Epithelial cell of esophagus (primary cell): ENCODE measurements at regions not wholly inside any gene's neighbourhood (a gene's known extent, or its start where the extent isn't known, plus 50 kb on each side); places are given as distances from the start of the nearest gene placed in this dataset.

ENCODE experiments used
- DNase-seq: peaks from one replicate; pipeline ENCODE4 v3.0.0; 2010; ENCODE audit warnings: low read depth
- H3K4me3 ChIP-seq: 2 replicates; pipeline ENCODE4 v1.5.1; 2011; ENCODE audit warnings: mild to moderate bottlenecking, low read length, control low read depth
- TF ChIP-seq, protein P1 (sequence below): IDR thresholded peaks from 2 replicates; pipeline ENCODE4 v1.5.1; 2011; ENCODE audit warnings: low read depth, mild to moderate bottlenecking, low read length, control low read depth, inconsistent platforms; ENCODE audit not compliant: insufficient read depth; ENCODE audit errors: missing control alignments

DNA sequence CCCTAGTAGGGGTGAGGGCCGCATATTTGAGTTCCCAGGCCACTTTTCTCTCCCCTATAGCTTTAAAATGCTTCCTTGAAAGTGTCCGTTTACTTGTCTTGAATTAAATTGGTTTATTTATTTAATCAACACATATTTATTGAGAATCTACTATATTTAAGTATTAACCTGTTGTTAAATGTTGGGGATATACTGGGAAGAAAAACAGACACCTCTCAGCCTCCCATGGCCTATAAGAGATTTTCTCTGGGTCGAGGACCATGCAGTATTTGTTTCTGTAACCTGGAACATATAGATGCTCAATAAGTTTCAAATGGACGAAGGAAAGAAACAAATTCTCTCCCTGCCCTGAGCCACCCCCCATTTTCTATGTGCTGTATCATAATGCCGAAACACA, 98.6 kb downstream of the INSIG2 start:
- H3K4me3 ChIP-seq = peak overlapping the region; percentile 68
- DNase-seq = no peak
- TF ChIP-seq, protein P1, sequence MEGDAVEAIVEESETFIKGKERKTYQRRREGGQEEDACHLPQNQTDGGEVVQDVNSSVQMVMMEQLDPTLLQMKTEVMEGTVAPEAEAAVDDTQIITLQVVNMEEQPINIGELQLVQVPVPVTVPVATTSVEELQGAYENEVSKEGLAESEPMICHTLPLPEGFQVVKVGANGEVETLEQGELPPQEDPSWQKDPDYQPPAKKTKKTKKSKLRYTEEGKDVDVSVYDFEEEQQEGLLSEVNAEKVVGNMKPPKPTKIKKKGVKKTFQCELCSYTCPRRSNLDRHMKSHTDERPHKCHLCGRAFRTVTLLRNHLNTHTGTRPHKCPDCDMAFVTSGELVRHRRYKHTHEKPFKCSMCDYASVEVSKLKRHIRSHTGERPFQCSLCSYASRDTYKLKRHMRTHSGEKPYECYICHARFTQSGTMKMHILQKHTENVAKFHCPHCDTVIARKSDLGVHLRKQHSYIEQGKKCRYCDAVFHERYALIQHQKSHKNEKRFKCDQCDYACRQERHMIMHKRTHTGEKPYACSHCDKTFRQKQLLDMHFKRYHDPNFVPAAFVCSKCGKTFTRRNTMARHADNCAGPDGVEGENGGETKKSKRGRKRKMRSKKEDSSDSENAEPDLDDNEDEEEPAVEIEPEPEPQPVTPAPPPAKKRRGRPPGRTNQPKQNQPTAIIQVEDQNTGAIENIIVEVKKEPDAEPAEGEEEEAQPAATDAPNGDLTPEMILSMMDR = no peak

DNA sequence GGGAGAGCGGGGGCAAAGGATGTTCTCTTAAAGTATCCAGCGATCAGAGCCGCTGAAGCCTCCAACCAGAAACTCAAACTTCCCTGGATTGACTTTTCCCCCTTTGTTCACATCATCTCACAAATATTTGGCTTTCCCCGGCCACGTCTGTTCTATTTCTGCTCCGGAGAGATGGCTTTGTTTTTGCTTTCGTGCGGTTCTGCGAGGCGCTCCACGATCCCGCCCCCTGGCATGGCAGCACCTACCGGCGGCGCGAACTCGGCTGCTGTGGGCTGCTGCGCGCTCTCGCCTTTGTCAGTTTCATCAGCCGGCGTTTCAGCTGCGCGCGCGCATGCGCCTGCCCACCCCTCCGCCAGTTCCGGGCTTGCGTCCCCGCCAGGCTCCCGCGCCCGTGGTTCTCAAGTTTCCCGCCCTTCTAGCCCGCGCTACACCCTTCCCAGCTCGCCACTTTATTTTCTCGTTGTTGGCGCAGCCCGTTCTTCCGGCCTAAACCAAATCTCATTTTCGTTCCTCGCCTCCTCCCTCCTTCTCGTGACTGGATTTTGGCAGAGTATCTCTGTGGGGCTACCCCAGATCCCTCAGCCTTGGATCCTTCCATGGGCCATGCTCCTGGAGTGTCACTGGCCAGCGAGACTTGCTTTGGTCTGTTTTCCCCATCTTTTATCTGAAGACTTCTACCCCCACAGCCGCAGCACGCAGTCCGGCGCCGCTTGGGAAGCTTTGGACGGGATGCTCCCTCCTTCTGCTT, 98.0 kb downstream of the INSIG2 start:
- DNase-seq = peak; percentile 80
- TF ChIP-seq, protein P1 = peak; percentile 19
- peak overlapping the region; percentile 68 for H3K4me3 ChIP-seq

DNA sequence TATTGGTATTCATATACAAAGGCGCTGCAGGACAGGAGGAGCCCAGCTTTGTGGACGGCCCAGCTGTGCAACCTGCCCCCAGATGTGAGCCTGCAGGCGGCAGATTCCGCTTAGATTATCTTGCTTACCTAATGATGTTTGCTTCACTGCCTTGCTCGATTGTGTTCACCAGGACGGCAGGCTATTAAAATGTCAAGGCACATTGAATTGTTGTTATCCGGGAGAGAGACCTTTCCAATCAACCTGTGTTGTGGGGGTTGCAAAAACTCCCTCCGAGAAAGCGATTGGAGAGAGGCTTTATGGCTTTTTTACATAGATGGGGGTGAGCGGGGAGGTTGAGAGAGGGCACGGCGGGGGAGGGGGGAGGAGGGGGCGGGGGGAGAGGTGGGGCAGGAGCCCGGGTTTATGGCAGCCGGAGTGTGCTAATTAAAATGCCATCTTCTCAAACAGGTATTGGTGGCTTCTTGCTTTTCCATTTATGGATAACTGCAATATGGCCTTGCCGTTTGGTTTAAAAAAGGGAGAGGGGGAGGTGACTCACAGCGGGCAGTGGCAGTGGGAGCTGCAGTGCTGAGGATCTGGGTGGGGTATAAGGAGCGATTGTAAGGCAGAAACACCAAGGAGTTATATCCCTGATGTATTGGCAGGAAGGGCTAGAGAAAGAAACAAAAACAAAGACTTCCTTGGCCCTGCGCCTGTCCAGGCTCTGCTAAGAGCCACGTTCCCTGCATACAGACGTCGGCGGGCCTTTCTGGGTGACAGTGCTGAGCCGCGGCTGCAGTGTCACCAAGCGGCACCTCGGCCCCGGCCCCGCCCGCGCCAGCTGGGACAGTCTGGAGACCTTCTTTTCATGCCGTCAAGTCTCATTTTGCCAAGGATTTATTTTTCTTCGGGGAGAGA, 97.2 kb downstream of the INSIG2 start:
- peak; percentile 21 for DNase-seq
- peak overlapping the region; percentile 68 for H3K4me3 ChIP-seq
- TF ChIP-seq, protein P1 = no peak

DNA sequence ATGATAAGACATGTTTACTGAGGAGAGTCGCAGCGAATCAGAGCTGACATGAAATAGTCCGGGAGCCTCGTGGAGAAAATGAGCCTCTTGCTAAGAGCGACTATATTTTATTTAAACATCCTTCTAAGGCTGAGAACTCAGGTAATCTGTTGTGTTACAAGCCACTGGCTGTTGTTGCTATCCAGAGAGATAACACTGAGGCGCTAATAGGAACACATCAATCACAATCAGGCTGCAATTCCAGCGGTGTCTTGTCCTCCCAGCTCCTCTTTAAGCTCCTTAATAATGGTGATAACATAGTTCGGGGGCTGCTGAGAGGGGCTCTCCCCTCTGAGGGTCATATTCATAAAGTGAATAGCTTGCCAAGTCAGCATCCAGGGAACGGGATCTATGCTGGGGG, 95.1 kb downstream of the INSIG2 start:
- H3K4me3 ChIP-seq = no peak overlapping the region
- TF ChIP-seq, protein P1 = no peak
- no peak for DNase-seq

DNA sequence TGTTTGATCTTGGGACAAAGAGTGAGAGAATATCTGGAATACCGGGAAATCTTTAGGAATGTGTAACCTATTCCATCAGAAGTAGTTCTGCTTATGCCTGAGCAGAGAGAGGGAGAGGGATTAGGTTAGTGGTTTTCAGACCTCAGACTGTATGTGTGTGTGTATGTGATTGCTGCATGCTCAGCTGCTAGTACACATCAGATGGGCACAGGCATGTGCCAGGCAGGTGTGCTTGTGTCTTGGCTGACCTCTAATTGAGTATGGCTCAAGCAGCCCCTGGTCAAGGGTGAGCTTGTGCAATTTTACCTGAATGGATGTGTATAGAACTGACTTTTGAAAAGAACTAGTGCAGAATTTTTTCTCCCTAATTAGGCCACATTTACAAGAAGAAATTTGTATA, 91.2 kb downstream of the INSIG2 start:
- no peak overlapping the region for H3K4me3 ChIP-seq
- no peak for DNase-seq
- TF ChIP-seq, protein P1 = no peak

DNA sequence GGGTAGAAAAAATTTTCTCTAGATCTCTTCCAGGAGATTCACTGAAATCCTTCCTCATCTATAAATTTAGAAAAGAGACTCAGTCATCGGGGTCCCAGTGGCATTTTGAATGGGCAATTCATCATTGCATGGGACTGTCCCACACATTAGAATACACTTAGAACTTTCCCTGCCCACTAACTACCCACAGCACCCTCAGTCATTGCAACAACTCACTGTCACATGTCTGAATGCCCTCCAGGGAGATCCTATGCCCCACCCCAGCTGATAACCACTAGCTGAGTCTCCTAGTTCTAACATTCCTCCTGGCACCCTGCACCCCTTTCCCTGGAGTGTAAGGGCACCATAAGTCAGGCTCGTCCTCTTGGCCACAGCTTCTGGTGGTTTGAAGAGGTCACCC, 89.6 kb downstream of the INSIG2 start:
- H3K4me3 ChIP-seq = no peak overlapping the region
- TF ChIP-seq, protein P1 = no peak
- DNase-seq = peak; percentile 9
